Activated T-cell treated with anti-CD3 and anti-CD28 coated beads, Interleukin-2, amount 50 U/mL, for 4 hours (primary cell): ENCODE measurements at regions not wholly inside any gene's neighbourhood (a gene's known extent, or its start where the extent isn't known, plus 50 kb on each side); places are given as distances from the start of the nearest gene placed in this dataset.

ENCODE experiments used
- ATAC-seq, 2 donors: fragments of 200-7000 bp; cut with Tn5 transposase; one replicate each; pipeline ENCODE4 v1.10.0; 2021
- DNase-seq: peaks from one replicate; pipeline ENCODE4 v3.0.0-alpha.2; 2020
- H3K27me3 Mint-ChIP-seq: one replicate; pipeline ENCODE4 v1.8.0; 2021; ENCODE audit warnings: low read depth, mixed read lengths
- H3K36me3 Mint-ChIP-seq: one replicate; pipeline ENCODE4 v1.8.0; 2022; ENCODE audit warnings: mixed read lengths; ENCODE audit not compliant: insufficient read depth
- H3K4me1 Mint-ChIP-seq: one replicate; pipeline ENCODE4 v1.8.0; 2021; ENCODE audit warnings: low read depth, mixed read lengths
- H3K4me3 Mint-ChIP-seq: one replicate; pipeline ENCODE4 v1.8.0; 2021; ENCODE audit warnings: mild to moderate bottlenecking, moderate library complexity, mixed read lengths
- H3K9me3 Mint-ChIP-seq: one replicate; pipeline ENCODE4 v1.8.0; 2021; ENCODE audit warnings: mixed read lengths

DNA sequence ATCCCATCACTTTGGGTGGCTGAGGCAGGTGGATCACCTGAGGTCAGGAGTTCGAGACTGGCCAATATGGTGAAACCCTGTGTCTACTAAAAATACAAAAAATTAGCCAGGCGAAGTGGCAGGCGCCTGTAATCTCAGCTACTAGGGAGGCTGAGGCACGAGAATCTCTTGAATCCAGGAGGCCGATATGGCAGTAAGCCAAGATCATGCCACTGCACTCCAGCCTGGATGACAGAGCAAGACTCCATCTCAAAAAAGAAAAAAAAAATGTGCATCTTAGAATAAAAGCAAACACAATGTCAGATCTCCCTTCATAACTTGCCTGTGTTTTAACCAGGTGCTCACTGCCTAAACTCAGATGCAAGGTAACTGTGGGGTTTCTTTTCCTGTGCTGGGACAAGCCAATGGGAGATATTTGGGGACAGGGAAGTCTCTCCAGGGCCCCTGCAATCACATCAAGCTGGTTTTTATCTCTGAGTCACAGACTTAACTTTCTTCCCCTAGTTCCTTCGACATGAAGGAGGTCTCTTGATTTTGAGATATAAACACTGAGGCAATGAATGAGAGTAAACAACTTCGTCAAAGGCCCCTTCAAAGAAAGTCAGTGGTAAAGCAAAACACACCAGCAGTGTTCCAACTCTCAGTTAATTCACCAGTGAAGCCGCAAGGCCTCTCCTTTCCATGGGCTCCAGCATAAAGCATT is 99.1 kb downstream of the SNX18 start:
- no peak overlapping the region for H3K4me3 Mint-ChIP-seq
- peaks cover 9% of the 10 kb centered on the region for H3K4me1 Mint-ChIP-seq
- DNase-seq (no peak), ATAC-seq (no peak)
- H3K27me3 Mint-ChIP-seq: no peaks in the 10 kb centered on the region
- no peaks in the 10 kb centered on the region for H3K36me3 Mint-ChIP-seq
- H3K9me3 Mint-ChIP-seq: no peaks in the 10 kb centered on the region

DNA sequence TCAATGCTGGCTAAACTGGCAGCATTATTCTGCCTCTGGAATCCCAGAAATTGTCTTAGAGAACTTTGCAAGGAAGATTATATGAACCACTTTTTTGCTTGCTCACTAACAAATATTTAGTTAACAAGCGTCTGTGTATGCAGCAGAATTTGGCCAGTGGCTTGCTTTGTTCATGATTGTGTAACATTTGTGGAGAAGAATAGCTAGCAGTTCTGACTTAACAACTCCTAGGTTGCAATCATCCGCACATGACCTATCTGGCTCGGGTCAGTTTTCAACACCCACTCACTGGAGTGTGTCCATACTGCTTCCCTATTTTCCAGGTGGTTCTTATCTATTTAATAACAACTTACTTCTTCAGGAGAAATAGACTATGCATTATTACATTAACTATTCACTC is 98.5 kb downstream of the SNX18 start:
- Mint-ChIP-seq H3K36me3 (no peaks in the 10 kb centered on the region), H3K4me1 (peaks cover 15% of the 10 kb centered on the region), H3K4me3 (no peak overlapping the region), H3K9me3 (no peaks in the 10 kb centered on the region), H3K27me3 (no peaks in the 10 kb centered on the region)
- ATAC-seq (no peak), DNase-seq (no peak)

DNA sequence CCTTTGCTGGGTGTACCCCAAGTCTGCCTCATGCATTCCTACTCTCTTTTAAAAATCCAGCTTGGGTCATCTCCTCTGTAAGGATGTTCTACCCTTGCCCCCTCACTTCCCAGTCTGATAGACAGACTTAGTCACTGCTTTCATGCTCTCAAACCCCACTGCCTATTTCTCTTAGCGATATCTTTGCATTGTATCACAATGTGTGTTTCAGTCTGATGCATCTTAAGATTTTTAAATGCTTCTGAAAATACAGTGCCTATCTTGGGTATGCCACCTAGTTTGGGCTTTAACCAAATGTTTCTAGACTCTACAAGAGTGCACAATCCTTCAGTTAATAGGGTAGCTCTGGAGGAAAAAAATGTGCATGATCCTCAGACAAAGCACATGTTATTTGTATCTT is 97.8 kb downstream of the SNX18 start:
- Mint-ChIP-seq H3K27me3 (no peaks in the 10 kb centered on the region), H3K36me3 (no peaks in the 10 kb centered on the region), H3K4me3 (no peak overlapping the region), H3K4me1 (peaks cover 22% of the 10 kb centered on the region), H3K9me3 (no peaks in the 10 kb centered on the region)
- DNase-seq (no peak), ATAC-seq (no peak)

DNA sequence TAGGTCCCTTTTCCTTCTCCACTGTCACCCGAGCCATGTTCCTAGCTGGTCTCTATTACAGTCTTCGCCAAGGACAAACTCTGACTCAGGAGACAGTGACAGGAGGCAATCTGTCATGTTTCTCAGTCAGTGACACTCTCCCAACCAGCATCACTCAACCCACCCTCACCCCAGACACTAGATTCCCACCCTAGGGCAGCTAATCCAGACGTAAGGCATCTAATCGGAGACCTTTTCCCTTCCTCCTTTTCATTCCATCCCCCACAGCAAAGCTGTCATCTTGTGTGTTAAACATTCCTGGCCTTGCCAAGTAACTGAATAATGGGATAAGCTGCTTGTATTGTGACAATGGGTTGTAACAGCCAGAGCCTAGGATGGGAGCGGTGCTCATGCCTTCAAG is 95.2 kb downstream of the SNX18 start:
- DNase-seq (no peak), ATAC-seq (no peak)
- no peaks in the 10 kb centered on the region for H3K27me3 Mint-ChIP-seq
- H3K9me3 Mint-ChIP-seq: peaks cover 6% of the 10 kb centered on the region
- H3K4me1 Mint-ChIP-seq: peaks cover 29% of the 10 kb centered on the region
- H3K36me3 Mint-ChIP-seq: peaks cover 2% of the 10 kb centered on the region
- no peak overlapping the region for H3K4me3 Mint-ChIP-seq

DNA sequence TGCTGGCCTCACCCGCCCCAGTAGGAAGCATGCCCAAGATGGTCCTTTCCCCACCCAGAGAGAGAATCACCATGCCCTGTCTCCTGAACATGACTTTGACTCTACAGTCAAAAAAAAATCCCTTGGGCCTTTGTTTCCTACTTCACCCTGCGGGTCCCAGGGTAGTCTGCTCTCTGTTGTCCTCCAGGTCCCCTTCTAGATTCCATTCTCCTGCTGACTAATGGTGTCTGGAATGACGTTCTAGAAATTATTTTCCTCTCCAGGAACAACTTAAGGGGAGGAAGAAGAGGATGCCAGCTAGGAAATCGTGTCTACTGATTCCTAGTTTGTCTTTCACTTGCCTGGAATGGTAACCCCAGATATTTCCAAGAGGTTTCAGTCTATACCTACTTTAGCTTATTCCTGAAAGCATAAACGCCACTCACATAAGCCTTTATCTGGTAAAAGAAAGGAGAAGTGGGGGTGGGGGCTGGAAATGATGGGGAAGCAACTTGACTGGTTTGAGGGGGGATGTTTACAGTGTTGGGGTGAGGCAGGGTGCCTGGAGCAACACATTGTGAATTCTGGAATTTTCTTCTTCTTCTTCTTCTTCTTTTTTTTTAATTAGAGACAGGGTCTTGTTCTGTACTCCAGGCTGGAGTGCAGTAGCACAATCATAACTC is 93.9 kb downstream of the SNX18 start:
- H3K9me3 Mint-ChIP-seq: peaks cover 6% of the 10 kb centered on the region
- H3K36me3 Mint-ChIP-seq: peaks cover 2% of the 10 kb centered on the region
- no peaks in the 10 kb centered on the region for H3K27me3 Mint-ChIP-seq
- H3K4me3 Mint-ChIP-seq: no peak overlapping the region
- no peak for ATAC-seq
- peaks cover 28% of the 10 kb centered on the region for H3K4me1 Mint-ChIP-seq
- no peak for DNase-seq

DNA sequence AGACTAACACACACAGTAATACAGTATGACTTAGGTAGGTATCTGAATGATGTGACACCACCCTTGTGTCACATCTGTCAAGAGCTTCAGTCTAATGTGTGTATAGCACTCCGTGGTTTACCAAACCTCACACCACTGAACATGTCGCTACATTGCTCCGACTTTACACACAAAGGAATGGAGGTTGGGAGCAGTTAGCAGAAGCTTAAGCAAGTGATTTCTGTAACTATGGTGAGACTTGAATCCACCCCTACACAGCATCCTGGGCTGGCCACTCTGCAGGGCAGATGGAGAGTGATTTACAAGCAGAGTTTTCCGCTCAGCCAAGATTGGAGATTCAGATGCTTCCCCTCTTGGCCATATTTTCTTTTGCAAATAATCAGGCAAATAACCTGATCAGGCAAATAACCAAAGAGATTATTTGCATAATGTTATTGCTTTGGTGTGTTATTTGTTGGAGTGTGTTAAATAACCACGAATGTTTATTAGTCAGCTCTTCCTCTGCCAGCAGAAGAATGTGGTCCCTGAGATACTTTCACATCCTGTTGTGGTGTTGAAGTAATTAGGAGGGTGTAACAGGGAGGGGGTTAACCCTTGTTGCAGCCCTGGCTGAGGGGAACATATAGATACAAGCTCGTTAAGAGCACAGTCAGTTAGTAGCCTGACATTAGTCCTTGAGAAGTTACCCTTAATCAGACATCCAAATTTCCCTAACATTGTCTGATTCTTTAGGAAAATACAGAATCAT is 92.8 kb downstream of the SNX18 start:
- Mint-ChIP-seq H3K27me3 (no peaks in the 10 kb centered on the region), H3K9me3 (peaks cover 6% of the 10 kb centered on the region), H3K4me1 (peaks cover 28% of the 10 kb centered on the region), H3K4me3 (peak overlapping the region; percentile 3), H3K36me3 (peaks cover 2% of the 10 kb centered on the region)
- DNase-seq (no peak), ATAC-seq (peak; percentile 81 to 91)

DNA sequence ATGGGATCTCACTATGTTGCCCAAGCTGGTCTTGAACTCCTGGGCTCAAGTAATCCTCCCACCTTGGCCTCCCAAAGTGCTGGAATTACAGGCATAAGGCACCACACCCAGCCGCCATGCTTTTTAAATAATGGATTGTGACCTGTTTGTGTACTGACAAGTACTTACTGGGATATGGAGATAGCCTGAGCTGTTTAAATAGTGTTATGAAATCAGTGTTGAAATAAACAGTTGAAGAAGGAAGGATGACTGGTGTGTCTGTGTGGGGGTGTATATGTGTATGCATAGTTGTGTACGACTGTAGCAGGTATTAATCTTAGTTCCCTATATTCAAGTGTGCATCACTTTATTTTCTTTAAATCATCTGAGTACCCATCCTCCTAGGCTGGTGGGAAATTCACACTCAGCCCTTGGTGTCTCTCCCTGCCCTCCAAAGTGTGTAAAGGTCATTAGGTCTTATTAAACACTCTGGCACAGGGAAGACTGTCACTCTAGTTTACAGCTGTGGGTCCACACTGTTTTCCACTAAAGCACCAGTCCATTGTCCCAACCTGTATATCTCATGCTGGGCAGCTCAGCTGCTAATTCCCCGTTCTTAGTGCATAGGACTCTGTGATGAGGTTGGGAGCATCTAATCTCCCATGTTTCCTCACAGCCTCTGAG is 91.0 kb downstream of the SNX18 start:
- ATAC-seq (no peak), DNase-seq (no peak)
- Mint-ChIP-seq H3K4me3 (no peak overlapping the region), H3K36me3 (peaks cover 2% of the 10 kb centered on the region), H3K4me1 (peaks cover 30% of the 10 kb centered on the region), H3K9me3 (peaks cover 6% of the 10 kb centered on the region), H3K27me3 (no peaks in the 10 kb centered on the region)

DNA sequence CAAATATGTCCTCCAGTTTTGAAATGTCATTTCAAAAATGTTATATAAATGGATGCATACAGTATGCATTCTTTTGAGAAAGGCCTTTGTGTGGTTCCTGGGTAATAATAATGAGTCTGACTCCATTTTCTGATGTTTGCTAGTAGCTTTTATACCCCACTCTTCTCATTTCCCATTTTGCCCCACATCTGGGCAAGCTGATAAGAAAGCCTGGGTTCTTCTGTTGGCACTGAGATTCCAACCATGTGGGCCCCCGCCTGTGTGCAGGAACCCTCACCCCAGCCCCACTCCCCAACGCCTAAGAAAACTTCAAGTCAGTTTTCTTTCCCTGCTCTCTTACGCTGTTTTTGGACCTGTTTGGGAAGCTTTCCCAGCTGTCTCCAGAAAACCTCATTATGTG is 89.4 kb downstream of the SNX18 start:
- no peak for DNase-seq
- Mint-ChIP-seq H3K27me3 (no peaks in the 10 kb centered on the region), H3K4me3 (no peak overlapping the region), H3K9me3 (peaks cover 6% of the 10 kb centered on the region), H3K36me3 (peaks cover 2% of the 10 kb centered on the region), H3K4me1 (peaks cover 30% of the 10 kb centered on the region)
- no peak for ATAC-seq

DNA sequence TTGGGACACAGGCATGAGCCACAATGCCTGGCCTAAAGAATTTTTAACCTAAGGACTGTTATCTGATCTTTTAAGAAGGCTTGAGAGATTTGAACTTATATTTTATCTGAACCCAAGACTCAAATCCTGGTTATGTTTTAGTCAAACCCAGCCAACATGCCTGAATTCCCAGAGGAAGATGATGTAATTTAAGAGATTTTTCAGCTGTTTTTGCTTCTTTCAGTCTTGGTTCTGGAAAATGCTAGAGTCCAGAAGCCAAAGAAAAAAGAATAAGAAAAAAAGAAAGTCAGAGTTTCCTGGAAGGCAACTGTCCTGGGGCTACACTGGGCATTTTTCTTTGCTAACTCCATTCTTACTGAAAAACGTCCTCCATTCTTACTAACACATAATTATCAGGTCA is 85.8 kb downstream of the SNX18 start:
- H3K36me3 Mint-ChIP-seq: no peaks in the 10 kb centered on the region
- H3K4me3 Mint-ChIP-seq: no peak overlapping the region
- DNase-seq (no peak), ATAC-seq (no peak)
- H3K4me1 Mint-ChIP-seq: peaks cover 3% of the 10 kb centered on the region
- no peaks in the 10 kb centered on the region for H3K9me3 Mint-ChIP-seq
- H3K27me3 Mint-ChIP-seq: no peaks in the 10 kb centered on the region

DNA sequence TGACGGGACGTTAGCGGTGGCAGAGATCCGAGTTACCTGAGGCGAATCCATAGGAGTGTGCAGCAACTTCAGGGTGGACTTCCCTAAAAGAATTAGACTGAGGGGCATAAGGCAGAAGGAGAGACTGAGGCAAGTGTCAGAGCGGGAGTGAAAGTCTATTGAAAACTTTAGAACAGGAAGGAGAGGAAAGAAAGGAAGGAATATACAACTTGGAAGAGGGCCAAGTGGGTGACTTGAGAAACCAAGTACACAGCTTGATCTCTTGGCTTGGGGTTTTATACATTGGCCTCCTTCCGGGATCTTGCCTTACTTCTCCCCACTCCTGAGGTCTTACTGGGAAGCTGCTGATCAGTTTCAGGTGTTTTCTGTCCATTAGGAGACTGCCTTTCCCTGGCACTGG is 84.9 kb downstream of the SNX18 start:
- Mint-ChIP-seq H3K4me1 (peaks cover 3% of the 10 kb centered on the region), H3K9me3 (peaks cover 7% of the 10 kb centered on the region)

DNA sequence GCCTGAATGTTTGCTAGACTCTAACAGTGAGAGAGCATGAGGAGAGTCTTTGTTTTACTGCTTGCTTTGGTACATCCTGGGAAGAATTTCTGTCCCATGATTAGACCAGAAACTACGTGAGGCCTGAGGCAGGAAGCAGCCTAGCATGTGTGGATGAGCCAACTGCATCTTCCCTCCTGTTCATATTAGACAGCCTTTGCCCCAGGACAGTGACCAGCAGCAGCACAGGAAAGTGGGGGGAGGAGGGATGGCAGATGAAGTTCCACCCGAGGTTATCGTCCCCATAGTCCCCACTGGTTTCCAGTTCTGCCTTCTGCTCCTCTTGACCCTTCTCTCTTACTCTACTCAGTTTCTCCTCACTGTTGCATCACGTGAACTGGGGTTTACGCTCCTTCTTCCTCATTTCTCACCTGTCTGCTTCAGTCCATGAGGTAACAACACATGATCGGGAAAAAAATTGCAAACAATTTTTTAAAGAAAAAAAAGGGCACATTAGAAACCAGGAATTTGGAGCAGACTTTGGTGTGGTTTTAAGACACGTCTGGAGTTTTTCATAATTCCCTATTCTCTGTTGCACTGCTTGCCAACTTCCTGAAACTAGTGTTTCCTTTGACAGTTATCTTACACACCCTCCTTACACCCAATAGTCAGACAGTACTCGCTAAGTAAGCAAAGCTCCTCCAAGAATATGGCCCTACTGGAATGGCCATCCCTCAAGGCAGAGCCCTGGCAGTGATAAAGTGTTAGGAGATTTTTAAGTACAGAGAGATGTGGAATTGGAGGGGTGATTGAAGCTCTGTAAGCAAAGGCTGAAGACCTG is 84.1 kb downstream of the SNX18 start:
- ATAC-seq (no peak), DNase-seq (no peak)
- Mint-ChIP-seq H3K36me3 (peaks cover 9% of the 10 kb centered on the region), H3K27me3 (no peaks in the 10 kb centered on the region), H3K4me3 (no peak overlapping the region), H3K9me3 (peaks cover 16% of the 10 kb centered on the region), H3K4me1 (peaks cover 3% of the 10 kb centered on the region)

More for the DNA sequence above, 84.9 kb downstream of the SNX18 start:
- Mint-ChIP-seq H3K36me3 (peaks cover 3% of the 10 kb centered on the region), H3K27me3 (no peaks in the 10 kb centered on the region), H3K4me3 (no peak overlapping the region)
- DNase-seq: no peak
- ATAC-seq: no peak
